ENCODE measurements at regions not wholly inside any gene's neighbourhood (a gene's known extent, or its start where the extent isn't known, plus 50 kb on each side); places are given as distances from the start of the nearest gene placed in this dataset.

DNA sequence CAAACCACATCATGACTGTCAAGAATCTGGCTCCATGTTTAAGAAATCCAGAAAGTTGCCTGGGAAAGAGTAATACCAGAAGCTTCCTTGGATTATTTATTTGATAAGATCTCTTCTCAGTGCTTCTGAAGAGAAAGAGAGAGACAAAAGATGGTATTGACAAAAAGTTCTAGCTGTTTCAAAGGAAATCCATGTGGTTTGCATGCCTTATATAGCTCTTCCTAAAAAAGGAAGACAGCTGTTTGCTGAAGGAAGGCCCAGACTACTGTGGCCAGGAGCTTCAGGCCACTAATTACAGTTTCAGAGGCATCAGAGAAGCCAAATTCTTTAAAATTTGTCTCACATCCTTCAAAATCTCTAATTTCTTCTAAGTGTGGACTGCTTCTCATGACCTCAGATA is 565.2 kb upstream of the SLIT2 start:
- TF ChIP-seq, protein P1, sequence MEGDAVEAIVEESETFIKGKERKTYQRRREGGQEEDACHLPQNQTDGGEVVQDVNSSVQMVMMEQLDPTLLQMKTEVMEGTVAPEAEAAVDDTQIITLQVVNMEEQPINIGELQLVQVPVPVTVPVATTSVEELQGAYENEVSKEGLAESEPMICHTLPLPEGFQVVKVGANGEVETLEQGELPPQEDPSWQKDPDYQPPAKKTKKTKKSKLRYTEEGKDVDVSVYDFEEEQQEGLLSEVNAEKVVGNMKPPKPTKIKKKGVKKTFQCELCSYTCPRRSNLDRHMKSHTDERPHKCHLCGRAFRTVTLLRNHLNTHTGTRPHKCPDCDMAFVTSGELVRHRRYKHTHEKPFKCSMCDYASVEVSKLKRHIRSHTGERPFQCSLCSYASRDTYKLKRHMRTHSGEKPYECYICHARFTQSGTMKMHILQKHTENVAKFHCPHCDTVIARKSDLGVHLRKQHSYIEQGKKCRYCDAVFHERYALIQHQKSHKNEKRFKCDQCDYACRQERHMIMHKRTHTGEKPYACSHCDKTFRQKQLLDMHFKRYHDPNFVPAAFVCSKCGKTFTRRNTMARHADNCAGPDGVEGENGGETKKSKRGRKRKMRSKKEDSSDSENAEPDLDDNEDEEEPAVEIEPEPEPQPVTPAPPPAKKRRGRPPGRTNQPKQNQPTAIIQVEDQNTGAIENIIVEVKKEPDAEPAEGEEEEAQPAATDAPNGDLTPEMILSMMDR (conservative IDR thresholded peaks at IDR 0.05; ENCODE audit: low read depth, low read length): no peak
- TF ChIP-seq EZH2 (IDR thresholded peaks at IDR 0.05; ENCODE audit: borderline replicate concordance, low read depth, low read length, poor library complexity, severe bottlenecking): no peak
